DMS79 (cell line): ENCODE measurements at regions not wholly inside any gene's neighbourhood (a gene's known extent, or its start where the extent isn't known, plus 50 kb on each side); places are given as distances from the start of the nearest gene placed in this dataset.
"Not testable (repeated sequence)": the region's sequence is repeated elsewhere in the genome, so short reads cannot be mapped to it uniquely, and the experiment has no call there.

Experiments
- DNase-seq: peaks from one replicate; lab custom pipeline; 2025; lab: John Stamatoyannopoulos, UW

DNA sequence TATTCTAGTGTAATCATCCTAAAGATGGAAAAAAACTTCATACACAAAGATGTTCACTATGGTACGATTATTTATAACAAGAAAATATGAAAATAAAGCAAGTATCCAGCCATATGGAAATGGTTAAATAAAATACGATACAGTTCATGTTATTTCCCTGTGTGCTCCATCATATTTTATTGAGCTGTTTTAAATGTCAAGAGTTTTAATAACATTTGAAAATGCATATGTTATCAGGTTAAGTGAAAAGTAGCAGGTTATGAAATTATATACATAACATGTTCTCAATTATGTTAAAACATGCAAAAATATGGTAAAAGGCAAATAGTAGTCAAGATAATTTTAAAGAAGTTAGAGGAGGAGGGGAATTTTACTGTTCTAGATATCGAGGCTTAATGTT lies 192.0 kb downstream of the HNRNPD start:
- DNase-seq: no peak

DNA sequence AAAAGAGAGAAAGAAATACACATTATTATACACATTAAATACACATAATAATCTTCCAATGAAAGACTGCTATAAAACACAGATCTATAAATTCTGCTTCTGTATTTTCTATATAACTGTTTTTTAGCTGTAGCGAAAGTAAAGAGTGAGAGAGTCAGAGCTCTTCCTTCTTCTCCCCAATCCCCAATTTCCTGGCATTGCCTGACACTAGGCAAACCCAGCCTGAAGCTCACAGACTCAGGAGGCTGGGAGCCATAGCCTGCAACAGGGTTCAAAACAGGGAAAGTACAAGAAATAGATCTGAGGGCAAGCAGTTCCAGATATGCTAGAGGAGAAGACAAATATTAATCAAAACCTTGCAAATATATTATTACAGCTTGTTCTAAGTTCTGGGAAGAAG lies 201.6 kb downstream of the HNRNPD start:
- no peak for DNase-seq

DNA sequence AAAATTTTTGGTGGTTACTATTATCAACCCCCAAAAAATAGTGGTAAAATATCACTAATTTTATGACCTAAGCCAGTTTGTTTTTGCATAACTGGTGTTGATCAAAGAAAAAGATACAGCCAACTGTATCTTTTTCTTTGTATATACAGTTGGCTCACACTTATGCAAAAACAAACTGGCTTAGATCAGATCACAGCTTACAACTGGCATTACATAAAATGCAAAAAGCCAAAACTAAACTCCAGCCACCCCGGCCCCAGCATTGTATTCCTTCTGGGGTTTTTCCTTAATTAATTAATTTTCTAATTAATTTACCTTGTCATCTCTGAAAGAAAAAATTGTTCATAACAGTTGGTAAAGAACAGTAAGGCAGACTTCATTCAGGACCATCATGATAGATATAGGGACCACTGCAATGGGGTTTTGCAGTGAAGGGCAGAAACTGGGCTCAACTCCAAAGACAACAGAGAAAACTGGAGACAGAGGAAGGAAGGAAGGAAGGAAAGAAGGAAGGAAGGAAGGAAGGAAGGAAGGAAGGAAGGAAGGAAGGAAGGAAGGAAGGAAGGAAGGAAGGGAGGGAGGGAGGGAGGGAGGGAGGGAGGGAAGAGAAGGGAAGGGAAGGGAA lies 202.1 kb downstream of the HNRNPD start:
- DNase-seq: no peak

DNA sequence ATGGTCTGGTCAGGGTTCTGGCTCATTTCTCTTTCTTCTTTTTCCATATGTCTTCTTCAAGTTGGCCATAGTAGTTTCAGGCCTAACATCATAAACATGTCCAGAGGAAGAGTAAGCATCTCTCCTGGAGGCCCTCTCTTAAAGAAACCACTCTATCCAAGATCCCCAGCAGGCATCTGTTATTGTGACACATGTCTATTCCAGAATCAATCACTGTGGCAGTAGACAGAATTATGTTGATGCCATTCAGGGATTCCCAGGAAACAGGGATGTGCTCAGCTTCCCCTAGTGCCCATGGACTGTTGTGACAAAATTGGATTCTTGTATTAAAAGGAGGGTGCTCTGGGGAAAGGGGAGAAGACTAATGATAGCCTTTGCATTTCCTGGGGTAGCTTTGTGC lies 224.0 kb downstream of the HNRNPD start:
- DNase-seq: no peak

DNA sequence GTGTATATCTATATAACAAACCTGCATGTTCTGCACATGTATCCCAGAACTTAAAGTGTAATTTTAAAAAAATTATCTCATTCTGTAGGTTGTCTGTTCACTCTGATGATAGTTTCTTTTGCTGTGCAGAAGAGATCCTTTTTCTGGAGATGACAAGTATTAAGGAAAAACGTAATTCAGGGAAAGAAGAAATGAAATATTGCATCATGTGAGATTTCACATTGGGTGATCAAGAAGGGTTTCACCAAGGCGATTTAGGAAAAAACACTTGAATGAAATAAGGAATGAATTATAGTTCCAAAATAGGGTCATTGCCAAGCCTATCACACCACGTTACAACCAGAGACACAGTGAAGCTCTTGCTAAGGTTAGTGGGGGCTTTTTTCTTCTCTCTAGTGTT lies 227.9 kb downstream of the HNRNPD start:
- DNase-seq: no peak

DNA sequence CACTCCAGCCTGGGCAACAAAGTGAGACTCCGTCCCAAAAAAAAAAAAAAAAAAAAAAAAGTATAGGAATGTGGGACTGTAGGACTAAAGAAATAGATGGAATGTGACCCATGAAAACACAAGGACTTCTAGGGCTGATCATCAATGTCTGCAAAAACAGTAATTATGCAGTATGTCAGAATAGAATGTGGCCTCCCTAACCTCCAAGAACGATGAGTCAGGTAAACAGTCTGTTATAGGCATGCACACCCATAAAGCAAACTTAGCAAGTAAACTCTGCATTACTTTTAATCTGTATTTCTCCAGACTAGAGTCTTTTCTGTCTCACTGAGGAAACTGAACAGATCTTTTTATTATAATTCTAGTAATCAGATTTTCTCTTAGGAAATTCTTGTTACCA lies 233.4 kb downstream of the HNRNPD start:
- DNase-seq: no peak

DNA sequence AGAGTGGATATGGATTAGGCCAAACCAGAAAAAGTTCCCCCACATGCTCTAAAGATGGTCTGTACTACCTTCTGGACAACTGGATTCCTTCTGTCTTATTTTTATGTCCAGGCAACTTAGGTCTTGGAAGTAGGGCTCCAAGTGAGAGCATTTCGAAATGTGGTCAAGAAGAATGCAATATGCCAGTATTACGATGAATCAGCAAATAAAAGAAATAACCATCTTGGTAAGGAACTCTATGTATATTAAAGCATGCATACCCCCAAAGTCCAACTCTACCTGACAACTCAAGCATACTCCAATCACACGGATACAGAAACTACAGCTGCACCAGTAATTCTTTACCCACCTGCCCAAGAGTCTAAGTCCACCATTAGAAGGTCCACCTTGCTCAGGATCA lies 234.5 kb downstream of the HNRNPD start:
- no peak for DNase-seq

DNA sequence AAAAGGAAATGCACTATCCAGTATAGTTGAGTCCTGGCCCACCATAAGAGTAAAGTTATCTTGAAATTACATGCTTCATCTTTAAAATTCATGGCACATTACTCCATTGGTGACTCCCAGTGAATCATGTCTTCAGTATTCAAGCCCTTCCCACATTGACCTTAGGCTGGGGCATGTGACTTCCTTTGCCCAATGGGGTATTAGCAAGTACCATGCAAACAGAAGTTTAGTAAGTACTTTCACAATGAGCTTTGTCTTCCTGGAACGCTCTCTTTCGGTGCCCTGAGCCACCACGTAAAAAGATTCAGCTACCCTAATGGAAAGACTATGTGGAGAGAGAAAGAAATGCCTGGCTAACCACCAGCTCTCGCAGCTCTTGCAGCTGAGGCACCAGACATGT lies 235.4 kb downstream of the HNRNPD start:
- no peak for DNase-seq

DNA sequence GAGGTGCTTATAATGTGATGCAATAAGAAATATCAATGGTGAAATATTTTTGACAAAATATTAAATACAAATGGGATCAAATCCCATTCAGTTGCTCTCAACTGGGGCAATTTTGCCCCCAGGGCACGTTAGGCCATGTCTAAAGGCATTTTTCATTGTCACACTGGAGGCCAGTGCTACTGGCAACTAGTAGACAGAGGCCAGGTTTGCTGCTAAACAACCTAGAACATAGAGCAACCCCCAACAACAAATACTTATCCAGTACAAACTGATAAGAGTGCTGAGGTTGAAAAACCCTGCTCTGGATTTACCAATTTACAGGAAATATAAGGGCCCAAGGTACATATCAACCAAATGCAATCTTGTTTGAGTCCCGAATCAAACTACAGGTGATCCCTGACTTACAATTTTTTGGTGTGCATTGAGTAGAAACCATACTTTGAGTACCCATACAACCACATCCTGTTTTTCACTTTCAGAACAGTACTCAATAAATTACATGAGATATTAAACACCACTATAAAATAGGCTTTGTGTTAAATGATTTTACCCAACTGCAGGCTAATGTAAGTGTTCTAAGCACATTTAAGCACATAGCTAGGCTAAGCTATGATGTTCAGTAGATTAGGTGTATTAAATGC lies 237.5 kb downstream of the HNRNPD start:
- no peak for DNase-seq

DNA sequence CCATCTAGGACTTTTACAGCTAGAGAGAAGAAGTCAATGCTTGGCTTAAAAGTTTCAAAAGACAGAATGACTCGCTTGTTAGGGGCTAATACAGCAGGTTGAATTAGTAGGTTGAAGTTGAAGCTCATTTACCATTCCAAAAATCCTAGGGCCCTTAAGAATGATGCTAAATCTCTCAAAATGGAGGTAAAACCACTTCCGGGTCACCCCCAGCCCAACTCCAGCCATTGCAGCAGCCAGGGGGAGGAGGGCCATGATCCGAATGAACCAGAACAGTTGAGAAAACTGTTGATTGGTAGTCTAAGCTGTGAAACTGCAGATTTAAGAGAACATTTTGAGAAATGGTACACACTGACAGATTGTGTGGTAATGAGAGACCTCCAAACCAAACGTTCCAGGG lies 245.4 kb downstream of the HNRNPD start:
- DNase-seq: no peak

DNA sequence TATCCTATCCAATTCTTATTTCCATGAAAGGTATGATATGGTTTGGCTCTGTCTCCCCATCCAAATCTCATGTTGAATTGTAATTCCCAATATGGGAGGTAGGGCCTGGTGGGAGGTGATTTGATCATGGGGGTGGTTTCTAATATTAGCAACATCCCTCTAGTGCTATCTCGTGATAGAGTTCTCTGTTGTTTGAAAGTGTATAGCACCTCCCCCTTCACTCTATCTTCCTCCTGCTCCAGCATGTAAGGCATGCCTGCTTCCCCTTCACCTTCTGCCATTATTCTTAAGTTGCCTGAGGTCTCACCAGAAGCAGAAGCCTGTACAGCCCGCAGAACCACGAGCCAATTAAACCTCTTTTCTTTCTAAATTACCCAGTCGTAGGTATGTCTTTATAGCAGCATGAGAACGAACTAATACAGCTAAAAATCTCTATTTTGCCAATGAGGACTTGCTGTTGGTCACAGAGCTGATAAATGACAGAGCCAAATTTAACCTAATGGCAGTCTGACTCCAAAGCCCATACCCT lies 247.2 kb downstream of the HNRNPD start:
- DNase-seq: no peak

DNA sequence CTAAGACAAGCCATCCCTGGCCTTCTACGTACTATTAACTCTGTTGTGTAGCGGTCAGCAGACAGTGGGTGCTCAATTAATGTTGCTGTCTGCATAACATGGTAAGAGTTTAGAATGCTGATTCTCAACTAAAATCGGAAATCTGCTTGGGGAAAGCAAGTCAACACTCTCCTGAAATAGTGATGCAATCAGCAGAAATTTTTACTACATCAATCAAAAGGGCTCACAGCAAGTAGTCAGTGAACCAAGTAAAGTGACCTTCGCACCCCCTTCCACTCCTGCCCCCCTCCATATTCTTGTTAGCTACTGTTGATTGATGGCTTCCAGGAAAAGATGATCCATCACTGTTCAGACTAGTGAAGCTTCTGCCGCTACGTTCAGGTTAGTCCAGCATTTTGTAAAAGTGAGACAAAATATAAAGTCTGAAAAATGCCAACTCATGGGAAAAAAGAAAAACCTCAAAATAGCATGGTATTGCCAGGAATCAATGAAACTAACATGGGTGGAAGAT lies 247.9 kb downstream of the HNRNPD start:
- no peak for DNase-seq

DNA sequence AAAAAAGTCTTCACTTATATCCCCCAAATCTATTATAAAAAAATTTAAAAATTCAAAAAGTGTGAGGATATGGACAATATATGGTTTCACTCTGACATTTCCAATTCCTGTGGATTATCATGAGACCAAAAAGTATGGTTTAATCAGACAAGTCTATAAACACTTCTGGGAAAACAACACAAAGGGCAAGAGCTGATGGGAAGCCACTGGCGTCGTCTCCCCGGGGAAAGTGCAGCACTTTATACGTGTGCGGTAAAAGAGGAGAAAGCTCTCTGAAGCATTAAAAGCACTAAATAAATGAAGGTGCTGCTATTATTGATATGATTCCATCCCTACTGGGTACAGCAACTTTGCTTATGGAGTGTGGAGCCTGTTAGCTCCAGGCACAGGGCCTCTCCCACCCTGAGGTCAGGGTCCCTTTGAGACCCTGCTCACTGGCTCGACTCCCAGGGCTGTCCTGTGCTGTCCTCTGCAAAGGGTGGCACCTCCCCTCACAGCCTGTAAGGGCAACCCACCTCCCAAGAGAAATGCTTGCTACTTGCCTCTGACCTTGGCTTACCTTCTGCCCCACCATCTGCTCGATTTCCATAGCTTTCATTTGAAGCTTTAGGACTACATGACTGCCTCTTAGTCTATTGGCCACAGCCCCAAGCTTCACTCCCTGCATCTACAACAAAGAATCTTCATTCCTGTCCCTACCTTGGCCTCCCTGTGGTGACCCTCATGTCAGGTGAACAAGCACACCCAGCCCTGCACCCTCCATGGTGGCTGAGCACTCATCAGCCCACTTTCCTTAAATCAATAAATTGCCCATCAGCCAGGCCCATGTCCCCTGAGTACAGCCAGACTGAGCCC lies 248.6 kb downstream of the HNRNPD start:
- DNase-seq: no peak

DNA sequence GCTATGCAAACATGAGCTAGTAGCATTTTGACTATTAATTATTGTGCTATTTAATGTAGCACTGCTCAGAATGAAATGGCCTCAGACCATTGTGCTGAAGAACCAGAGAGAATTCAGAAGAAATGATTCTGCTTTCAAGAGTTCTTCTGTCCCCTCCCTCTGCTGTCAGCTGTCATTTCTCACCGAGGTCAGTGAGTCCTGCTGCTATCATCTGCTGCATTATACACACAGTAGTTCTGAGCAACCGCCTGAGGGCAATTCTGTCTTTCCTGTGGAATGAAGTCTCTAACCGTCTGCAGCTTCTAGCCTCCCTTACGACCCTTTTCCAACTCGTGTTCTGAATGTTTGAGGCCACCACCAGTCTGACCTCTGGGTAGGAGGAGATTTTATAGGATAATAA lies 249.4 kb downstream of the HNRNPD start:
- no peak for DNase-seq

DNA sequence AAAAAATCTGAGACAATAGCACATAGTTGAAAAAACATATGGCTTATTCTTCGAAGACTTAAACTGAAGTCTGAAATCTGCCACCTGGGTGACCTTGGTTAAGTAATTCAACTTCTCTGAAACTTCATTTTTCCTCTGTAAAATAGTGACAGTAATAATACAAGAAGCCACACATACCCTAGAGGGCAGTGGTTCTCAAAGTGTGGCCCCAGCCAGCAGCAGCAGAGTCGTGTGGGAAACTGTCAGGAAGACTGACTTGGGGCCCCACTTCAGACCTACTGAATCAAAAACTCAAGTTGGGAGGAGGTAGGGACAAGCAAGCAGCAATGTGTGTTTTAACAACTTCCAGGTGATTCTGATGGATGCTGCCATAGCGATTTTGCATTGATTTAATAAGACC lies 249.9 kb downstream of the HNRNPD start:
- DNase-seq: no peak

DNA sequence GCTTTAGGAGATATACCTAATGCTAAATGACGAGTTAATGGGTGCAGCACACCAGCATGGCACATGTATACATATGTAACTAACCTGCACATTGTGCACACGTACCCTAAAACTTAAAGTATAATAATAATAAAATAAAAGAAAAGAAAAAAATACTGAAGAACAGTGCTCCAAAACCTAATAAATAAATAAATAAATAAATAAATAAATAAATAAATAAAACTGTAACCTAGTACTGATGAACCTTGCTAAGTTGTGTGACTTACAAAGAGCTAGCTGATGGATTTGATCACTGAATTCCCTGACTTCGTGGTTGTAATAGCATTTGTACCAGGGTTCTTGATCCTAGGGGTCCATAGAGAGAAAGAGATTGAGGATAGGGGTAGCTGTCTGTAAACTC lies 258.6 kb downstream of the HNRNPD start:
- not testable (repeated sequence) for DNase-seq

DNA sequence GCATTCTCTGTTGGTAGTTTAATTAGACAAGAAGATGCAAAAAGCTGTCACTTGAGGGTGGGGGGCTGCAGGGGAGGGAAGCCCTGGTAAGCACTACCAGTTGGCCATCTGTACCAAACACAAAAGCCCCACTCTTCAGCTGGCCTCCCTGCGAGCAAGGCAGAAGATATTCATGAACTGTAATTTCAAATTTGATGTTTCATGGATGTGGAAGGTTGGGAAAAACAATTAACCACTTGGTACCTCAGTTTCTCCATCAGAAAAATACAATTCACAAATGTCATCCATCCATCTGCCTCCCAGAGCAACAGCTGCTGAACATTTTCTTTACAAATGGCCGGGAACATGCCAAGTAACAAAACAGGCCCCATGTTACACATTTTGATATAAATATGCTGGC lies 265.3 kb downstream of the HNRNPD start:
- no peak for DNase-seq

DNA sequence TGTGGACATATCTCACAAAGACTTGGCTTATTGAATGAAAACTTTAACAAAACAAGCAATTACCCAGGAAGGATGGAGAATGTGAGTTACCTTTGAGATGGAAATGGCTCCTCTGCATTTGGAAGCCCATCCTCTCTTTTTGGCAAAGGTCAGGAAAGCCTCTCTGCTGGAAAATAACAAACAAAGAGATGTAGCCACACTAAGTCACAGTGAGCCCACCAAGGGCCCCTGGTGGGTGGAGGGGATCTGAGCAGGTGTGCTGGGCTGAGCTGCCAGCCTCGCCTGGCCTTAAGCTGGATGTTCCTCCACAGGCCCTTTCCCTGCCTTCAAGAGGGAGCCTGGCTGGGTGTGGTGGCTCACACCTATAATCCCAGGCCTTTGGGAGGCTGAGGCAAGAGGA lies 269.2 kb downstream of the HNRNPD start:
- no peak for DNase-seq

DNA sequence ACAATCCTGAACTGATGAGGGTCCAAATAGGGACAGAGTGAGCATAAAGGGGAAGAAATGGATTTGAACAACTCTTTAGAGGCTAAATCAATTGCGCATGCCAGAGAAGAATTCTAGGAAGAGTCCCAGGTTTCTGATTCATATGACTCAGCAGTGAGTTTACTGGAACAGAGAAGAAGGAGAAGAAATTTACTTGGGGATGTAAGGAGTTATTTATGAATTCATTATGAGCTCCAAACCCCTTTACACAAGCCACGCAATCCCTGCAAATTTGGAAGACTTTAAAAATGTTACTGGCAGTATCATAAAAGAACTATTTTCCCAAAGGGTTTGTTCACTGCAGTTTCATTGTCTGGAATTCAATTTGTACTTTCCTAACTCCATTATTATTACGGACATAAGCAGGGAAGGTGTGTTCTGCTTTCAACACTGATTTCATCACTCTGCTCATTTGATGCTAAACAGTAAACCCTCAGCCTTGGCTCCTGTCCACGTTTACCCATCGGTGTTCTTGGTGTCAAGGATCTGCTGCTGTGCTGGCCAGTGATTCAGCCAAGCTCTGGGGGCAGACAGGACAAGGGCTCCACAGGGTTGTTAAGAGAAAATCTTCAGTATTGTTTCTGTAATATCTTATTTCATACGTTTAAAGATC lies 273.7 kb downstream of the HNRNPD start:
- no peak for DNase-seq

DNA sequence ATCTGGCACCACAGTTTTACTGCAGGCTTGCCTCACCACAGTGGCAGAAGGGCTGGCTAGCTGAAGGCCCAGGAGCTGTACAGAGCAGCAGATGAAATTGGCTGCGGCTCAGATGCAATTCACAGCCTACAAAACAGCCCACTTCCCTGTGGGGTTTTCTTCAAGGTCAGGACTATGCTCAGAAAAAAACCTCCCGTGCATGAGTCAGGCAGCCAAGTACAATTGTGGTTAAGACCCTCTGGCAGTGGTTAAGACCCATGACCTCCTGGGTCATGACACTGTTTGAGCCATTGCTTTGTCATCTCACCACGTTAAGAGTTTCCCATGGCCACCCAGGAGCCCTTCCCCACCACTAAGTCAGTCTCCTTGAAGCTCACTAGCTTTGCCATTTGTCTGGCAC lies 276.3 kb downstream of the HNRNPD start:
- DNase-seq: no peak

DNA sequence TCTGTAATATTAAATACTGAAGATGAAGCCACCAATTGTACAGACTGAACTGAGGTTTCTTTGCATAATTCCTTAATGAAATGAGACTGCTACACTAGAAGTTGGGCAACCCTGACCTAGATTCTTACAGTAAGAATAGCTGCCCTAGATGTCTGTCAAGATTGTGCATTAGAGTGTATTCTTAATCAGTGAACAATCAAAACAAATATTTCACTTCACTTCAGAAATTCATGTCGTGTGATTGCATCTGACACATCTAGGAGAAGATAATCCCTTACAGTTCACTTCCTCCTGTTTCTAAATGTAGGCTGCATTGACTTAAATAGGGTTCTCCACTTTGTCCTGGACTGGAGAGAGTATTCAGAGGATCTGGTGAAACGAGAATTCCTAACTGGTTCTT lies 283.1 kb downstream of the HNRNPD start:
- no peak for DNase-seq

DNA sequence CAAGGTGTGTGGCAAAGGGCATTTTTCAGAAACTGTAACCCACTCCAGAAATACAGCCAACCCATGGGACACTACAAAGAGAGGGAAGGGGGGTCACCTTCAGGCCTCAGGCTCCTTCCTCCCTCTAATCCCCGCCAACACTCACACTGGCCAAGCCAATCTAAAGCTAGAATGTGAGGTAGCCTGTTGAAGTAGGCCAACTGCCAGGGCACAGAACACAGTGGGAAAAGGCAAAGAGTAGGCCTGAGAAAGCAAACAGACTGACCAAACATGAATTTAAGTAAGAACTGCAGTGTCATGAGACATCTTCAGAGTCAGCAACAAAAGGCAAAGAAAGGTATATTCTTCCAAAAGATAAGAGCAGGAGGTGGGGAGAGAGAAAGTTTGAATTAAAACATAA lies 289.0 kb downstream of the HNRNPD start:
- DNase-seq: no peak
